ENCODE measurements at regions not wholly inside any gene's neighbourhood (a gene's known extent, or its start where the extent isn't known, plus 50 kb on each side); places are given as distances from the start of the nearest gene placed in this dataset.

GRCh38 chr5:155125551-155126095 lies 112.1 kb downstream of the KIF4B start:
- TF ChIP-seq CTCF (IDR thresholded peaks at IDR 0.05; ENCODE audit: borderline replicate concordance, extremely low read depth, low read length, poor library complexity, severe bottlenecking), result no peak
- no peak for TF ChIP-seq EZH2 (IDR thresholded peaks at IDR 0.05; ENCODE audit: borderline replicate concordance, low read depth, low read length, severe bottlenecking)

Data from DND-41 (cell line).